Naive thymus-derived CD8-positive, alpha-beta T cell (primary cell): ENCODE measurements at regions not wholly inside any gene's neighbourhood (a gene's known extent, or its start where the extent isn't known, plus 50 kb on each side); places are given as distances from the start of the nearest gene placed in this dataset.

ENCODE experiments used
- ATAC-seq, 2 donors: fragments of 150-1000 bp; cut with Tn5 transposase in 1 of 2; sonication (Bioruptor Pico), chemical (Tn5 transposase) in 1 of 2; 1 replicate in 1 of 2; 2 replicates in 1 of 2; pipeline ENCODE4 v1.10.0; 2021; ENCODE audit warnings: mild to moderate bottlenecking in 2 of 2, moderate library complexity in 2 of 2
- POLR2A ChIA-PET: fragments of 350-600 bp; sonication (Branson Sonifier 250); formaldehyde crosslinking; loops from one replicate; lab custom pipeline; 2021; ENCODE audit warnings: antibody characterized with exemption; lab: Charles Lee
- DNase-seq, 10 donors: peaks; one replicate each; pipeline versions ENCODE4 v3.0.0 to v3.0.0-alpha.2; 2020 to 2022
- H3K27ac Mint-ChIP-seq, 10 donors: one replicate each; pipeline ENCODE4 v1.8.0; 2020 to 2022; ENCODE audit warnings: mild to moderate bottlenecking in 10 of 10, mixed read lengths in 10 of 10, moderate library complexity in 4 of 10, inconsistent platforms in 1 of 10
- H3K27me3 Mint-ChIP-seq, 5 donors: one replicate each; pipeline ENCODE4 v1.8.0; 2021 to 2022; ENCODE audit warnings: mixed read lengths in 5 of 5
- H3K36me3 Mint-ChIP-seq, 3 donors: one replicate each; pipeline ENCODE4 v1.8.0; 2020 to 2022; ENCODE audit warnings: mixed read lengths in 3 of 3, mild to moderate bottlenecking in 2 of 3, inconsistent platforms in 1 of 3
- H3K4me1 Mint-ChIP-seq, 4 donors: one replicate each; pipeline ENCODE4 v1.8.0; 2021 to 2022; ENCODE audit warnings: mixed read lengths in 4 of 4
- H3K4me3 Mint-ChIP-seq, 10 donors: one replicate each; pipeline ENCODE4 v1.8.0; 2020 to 2022; ENCODE audit warnings: mild to moderate bottlenecking in 10 of 10, mixed read lengths in 10 of 10, moderate library complexity in 6 of 10, inconsistent platforms in 1 of 10
- H3K9me3 Mint-ChIP-seq, 9 donors: one replicate each; pipeline ENCODE4 v1.8.0; 2020 to 2022; ENCODE audit warnings: mixed read lengths in 9 of 9, mild to moderate bottlenecking in 3 of 9, inconsistent platforms in 1 of 9, moderate library complexity in 1 of 9

DNA sequence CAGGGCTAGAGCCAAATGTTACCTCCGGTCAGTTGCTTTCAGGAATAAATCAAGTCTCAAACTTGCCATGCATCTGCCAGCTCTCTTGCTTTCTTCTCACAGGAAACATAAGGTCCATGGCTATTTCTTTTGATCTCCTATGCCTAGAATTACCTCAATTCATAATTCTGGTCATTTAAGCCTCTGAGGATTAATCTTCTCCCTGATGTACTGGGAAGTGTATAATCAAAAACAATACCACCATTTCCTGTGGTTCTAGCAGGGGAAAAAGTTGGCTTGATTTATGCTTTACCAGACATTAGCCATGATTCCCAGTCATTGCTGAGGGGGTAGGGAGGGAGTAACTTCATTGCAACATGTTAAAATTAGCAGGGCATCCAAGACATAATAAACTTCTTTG lies 268.7 kb upstream of the EMCN start:
- DNase-seq (no peak), ATAC-seq (no peak)
- H3K4me3 Mint-ChIP-seq: no peak overlapping the region
- H3K4me1 Mint-ChIP-seq: no peaks in the 10 kb centered on the region
- POLR2A ChIA-PET: no interaction called here
- no peak overlapping the region for H3K27ac Mint-ChIP-seq
- H3K27me3 Mint-ChIP-seq: peaks cover 0 to 2% (median 0%) of the 10 kb centered on the region in 5 donors
- no peaks in the 10 kb centered on the region for H3K36me3 Mint-ChIP-seq
- H3K9me3 Mint-ChIP-seq: peaks cover 0 to 4% (median 0%) of the 10 kb centered on the region in 9 donors

GRCh38 chr4:100782356-100782755 lies 264.5 kb upstream of the EMCN start:
- no peak for DNase-seq
- H3K27ac Mint-ChIP-seq: no peak overlapping the region
- POLR2A ChIA-PET: no interaction called here
- H3K9me3 Mint-ChIP-seq: peaks cover 0 to 4% (median 0%) of the 10 kb centered on the region in 9 donors
- H3K4me1 Mint-ChIP-seq: no peaks in the 10 kb centered on the region
- H3K36me3 Mint-ChIP-seq: no peaks in the 10 kb centered on the region
- no peak overlapping the region for H3K4me3 Mint-ChIP-seq
- peaks cover 0 to 10% (median 4%) of the 10 kb centered on the region in 5 donors for H3K27me3 Mint-ChIP-seq
- ATAC-seq: no peak

GRCh38 chr4:100781435-100781834 lies 263.6 kb upstream of the EMCN start:
- POLR2A ChIA-PET: no interaction called here
- no peak for ATAC-seq
- peaks cover 0 to 5% (median 2%) of the 10 kb centered on the region in 9 donors for H3K9me3 Mint-ChIP-seq
- no peak overlapping the region for H3K27ac Mint-ChIP-seq
- no peak for DNase-seq
- peaks cover 0 to 10% (median 4%) of the 10 kb centered on the region in 5 donors for H3K27me3 Mint-ChIP-seq
- no peak overlapping the region for H3K4me3 Mint-ChIP-seq
- H3K36me3 Mint-ChIP-seq: no peaks in the 10 kb centered on the region
- H3K4me1 Mint-ChIP-seq: no peaks in the 10 kb centered on the region

DNA sequence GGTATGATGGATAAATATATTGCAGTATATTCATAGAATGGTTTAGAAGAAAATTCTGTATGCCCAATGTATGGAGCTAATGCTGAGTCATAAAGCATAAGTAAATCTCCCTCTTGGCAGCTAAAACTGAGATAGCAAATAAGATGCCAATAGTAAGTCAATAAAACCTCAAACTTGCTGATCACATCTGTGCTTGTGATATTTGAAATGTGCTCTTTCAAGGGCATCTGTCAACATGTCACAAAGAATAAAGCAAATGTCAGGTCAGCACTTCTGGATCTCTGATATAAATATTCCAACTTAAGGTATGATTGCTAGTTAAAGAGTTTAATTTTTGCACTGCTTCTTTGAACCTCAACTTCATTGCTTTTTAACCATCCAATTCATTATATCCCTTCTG lies 262.3 kb upstream of the EMCN start:
- DNase-seq (no peak), ATAC-seq (no peak)
- POLR2A ChIA-PET: no interaction called here
- no peak overlapping the region for H3K27ac Mint-ChIP-seq
- peaks cover 2 to 10% (median 5%) of the 10 kb centered on the region in 5 donors for H3K27me3 Mint-ChIP-seq
- H3K36me3 Mint-ChIP-seq: peaks cover 0 to 5% (median 0%) of the 10 kb centered on the region in 3 donors
- H3K4me1 Mint-ChIP-seq: no peaks in the 10 kb centered on the region
- H3K4me3 Mint-ChIP-seq: no peak overlapping the region
- H3K9me3 Mint-ChIP-seq: peaks cover 2 to 11% (median 10%) of the 10 kb centered on the region in 9 donors

- Mint-ChIP-seq H3K27me3 (peaks cover 2 to 10% (median 5%) of the 10 kb centered on the region in 5 donors), H3K9me3 (peaks cover 9 to 28% (median 17%) of the 10 kb centered on the region in 9 donors), H3K27ac (no peak overlapping the region), H3K36me3 (peaks cover 0 to 11% (median 0%) of the 10 kb centered on the region in 3 donors), H3K4me3 (no peak overlapping the region), H3K4me1 (no peaks in the 10 kb centered on the region)
- POLR2A ChIA-PET: no interaction called here
- no peak for DNase-seq
- no peak for ATAC-seq
Observed at GRCh38 chr4:100778431-100778830, 260.6 kb upstream of the EMCN start.

GRCh38 chr4:100762738-100763137 lies 244.9 kb upstream of the EMCN start:
- Mint-ChIP-seq H3K27me3 (peaks cover 0 to 16% (median 1%) of the 10 kb centered on the region in 5 donors), H3K9me3 (peaks cover 0 to 28% (median 8%) of the 10 kb centered on the region in 9 donors), H3K4me3 (no peak overlapping the region), H3K36me3 (peaks cover 0 to 3% (median 0%) of the 10 kb centered on the region in 3 donors), H3K4me1 (no peaks in the 10 kb centered on the region), H3K27ac (no peak overlapping the region)
- POLR2A ChIA-PET: no interaction called here
- no peak for DNase-seq
- ATAC-seq: no peak

- Mint-ChIP-seq H3K4me3 (no peak overlapping the region), H3K27ac (no peak overlapping the region), H3K9me3 (peaks cover 0 to 25% (median 13%) of the 10 kb centered on the region in 9 donors), H3K36me3 (peaks cover 0 to 7% (median 0%) of the 10 kb centered on the region in 3 donors), H3K4me1 (no peaks in the 10 kb centered on the region), H3K27me3 (peaks cover 0 to 14% (median 4%) of the 10 kb centered on the region in 5 donors)
- DNase-seq (no peak), ATAC-seq (no peak)
- POLR2A ChIA-PET: no interaction called here
Observed at GRCh38 chr4:100754751-100755150, 236.9 kb upstream of the EMCN start.

GRCh38 chr4:100746141-100746739 lies 228.4 kb upstream of the EMCN start:
- Mint-ChIP-seq H3K4me3 (no peak overlapping the region), H3K36me3 (no peaks in the 10 kb centered on the region), H3K27me3 (peaks cover 0 to 5% (median 0%) of the 10 kb centered on the region in 5 donors), H3K4me1 (no peaks in the 10 kb centered on the region), H3K27ac (no peak overlapping the region), H3K9me3 (no peaks in the 10 kb centered on the region)
- no peak for DNase-seq
- ATAC-seq: no peak
- POLR2A ChIA-PET: no interaction called here

GRCh38 chr4:100742045-100742444 lies 224.2 kb upstream of the EMCN start:
- no peaks in the 10 kb centered on the region for H3K36me3 Mint-ChIP-seq
- peaks cover 0 to 3% (median 2%) of the 10 kb centered on the region in 5 donors for H3K27me3 Mint-ChIP-seq
- no peak overlapping the region for H3K27ac Mint-ChIP-seq
- no peaks in the 10 kb centered on the region for H3K4me1 Mint-ChIP-seq
- ATAC-seq (no peak), DNase-seq (no peak)
- POLR2A ChIA-PET: no interaction called here
- H3K9me3 Mint-ChIP-seq: no peaks in the 10 kb centered on the region
- no peak overlapping the region for H3K4me3 Mint-ChIP-seq

DNA sequence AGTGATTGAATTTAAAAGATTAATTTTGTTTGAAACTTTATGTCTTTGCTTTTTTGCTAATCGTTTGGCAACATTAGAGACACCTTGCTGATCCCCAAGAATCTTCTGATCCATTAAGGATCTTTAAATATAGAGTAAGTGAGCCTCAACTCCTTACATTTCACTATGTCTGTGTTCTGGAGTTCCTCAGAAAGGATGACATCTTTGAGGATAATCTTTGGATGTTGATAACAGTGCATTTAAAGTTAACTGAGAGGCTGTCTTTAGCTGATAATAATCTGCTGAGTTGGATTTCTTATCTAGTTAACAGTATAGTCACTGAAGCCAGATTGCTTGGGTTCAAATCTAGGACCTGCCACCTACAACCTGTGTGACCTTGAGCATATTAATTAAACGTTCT lies 221.6 kb upstream of the EMCN start:
- H3K27ac Mint-ChIP-seq: no peak overlapping the region
- H3K27me3 Mint-ChIP-seq: peaks cover 0 to 3% (median 2%) of the 10 kb centered on the region in 5 donors
- no peaks in the 10 kb centered on the region for H3K36me3 Mint-ChIP-seq
- no peak for DNase-seq
- H3K9me3 Mint-ChIP-seq: peaks cover 0 to 9% (median 0%) of the 10 kb centered on the region in 9 donors
- no peak overlapping the region for H3K4me3 Mint-ChIP-seq
- no peaks in the 10 kb centered on the region for H3K4me1 Mint-ChIP-seq
- POLR2A ChIA-PET: no interaction called here
- ATAC-seq: no peak

DNA sequence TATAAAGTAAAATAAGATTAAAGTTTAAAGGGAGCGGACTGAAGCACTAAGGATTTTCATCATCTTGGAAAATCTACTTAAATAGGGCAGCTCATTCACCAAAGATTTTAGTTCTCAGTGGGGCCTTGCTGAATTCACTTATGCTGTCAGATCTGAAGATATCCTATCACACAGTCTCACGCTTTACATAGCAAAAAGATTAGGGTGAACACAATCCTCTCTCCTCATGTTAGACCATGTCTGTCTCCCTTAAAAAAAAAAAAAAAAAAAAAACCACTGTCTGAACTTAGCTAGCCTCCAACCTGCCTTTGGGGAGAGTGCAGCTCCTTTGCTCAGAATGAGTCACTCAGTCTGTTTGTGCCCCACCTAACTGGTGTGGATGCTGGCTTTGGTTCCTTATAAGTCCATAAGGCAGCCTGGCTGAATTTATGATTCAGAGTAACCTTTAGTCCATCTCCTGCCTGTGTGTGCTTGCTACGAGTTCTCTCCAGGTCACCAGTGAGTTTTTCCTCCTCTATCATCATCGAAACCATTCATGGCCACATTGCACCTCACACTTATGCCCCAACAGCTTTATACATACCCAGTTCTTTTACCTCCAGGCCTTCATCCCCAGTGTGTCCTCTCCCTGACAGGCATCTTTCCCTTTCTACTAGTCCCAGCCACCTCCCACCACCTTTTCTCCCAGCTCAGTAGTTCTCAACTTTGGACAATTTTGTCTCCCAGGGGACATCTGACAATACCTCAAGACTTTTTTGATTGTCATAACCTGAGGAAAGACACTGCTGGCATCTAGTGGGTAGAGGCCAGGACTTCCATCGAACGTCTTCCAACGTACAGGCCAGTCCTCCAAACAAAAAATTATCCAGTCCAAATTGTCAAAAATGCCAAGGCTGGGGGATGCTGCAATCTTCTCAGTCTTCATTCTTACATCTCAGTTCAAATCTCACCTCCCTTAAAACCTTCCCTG lies 220.7 kb upstream of the EMCN start:
- Mint-ChIP-seq H3K27me3 (peaks cover 0 to 3% (median 2%) of the 10 kb centered on the region in 5 donors), H3K27ac (no peak overlapping the region), H3K4me3 (no peak overlapping the region), H3K9me3 (peaks cover 0 to 16% (median 6%) of the 10 kb centered on the region in 9 donors), H3K4me1 (no peaks in the 10 kb centered on the region), H3K36me3 (peaks cover 0 to 5% (median 0%) of the 10 kb centered on the region in 3 donors)
- POLR2A ChIA-PET: no interaction called here
- ATAC-seq (no peak), DNase-seq (no peak)

DNA sequence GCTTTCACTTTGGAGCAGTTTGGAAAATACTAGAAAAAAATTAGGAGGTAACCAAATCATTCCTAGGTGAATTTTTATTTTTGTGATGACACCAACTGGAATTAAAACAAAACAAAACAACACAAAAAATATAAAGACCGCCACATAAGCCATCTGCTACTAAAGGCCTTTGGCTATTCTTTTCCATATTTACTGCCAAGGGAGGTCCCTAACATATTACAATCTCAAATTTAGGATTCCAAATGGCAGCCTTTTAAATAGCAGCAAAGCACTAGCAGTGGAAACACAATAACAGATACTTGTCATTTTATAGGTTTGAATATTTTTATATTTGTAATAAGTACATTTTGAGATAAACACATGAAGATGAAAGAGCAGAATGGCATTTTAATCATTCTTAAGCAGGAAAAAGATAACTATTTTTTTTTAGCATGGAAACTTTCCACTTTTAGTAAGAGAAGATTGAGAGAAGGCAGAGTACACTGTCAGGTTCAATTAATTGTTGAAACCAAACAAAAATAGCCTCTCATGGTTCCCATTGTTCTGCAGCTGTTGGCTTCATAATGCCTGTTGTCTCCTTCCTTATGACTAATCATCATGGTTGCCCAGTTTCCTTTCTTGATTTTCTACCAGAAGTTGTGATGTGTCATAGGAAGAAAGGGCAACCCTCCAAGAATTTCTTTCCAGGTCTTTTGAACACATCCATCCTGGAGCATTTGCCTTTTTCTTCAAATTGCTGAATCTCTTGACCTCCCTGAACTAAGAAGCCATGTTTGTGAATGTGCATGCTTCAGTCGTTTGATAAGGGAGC lies 219.0 kb upstream of the EMCN start:
- peaks cover 0 to 5% (median 0%) of the 10 kb centered on the region in 3 donors for H3K36me3 Mint-ChIP-seq
- no peak overlapping the region for H3K27ac Mint-ChIP-seq
- H3K9me3 Mint-ChIP-seq: peaks cover 2 to 22% (median 8%) of the 10 kb centered on the region in 9 donors
- no peak for ATAC-seq
- H3K4me3 Mint-ChIP-seq: no peak overlapping the region
- POLR2A ChIA-PET: no interaction called here
- H3K4me1 Mint-ChIP-seq: no peaks in the 10 kb centered on the region
- no peak for DNase-seq
- peaks cover 0 to 3% (median 2%) of the 10 kb centered on the region in 5 donors for H3K27me3 Mint-ChIP-seq
